HCT116 (cell line): ENCODE measurements at regions not wholly inside any gene's neighbourhood (a gene's known extent, or its start where the extent isn't known, plus 50 kb on each side); places are given as distances from the start of the nearest gene placed in this dataset.
"Not testable (repeated sequence)": the region's sequence is repeated elsewhere in the genome, so short reads cannot be mapped to it uniquely, and the experiment has no call there.

ENCODE experiments used
- ATAC-seq: fragments of 200-7000 bp; cut with Tn5 transposase; 2 replicates; pipeline ENCODE4 v1.9.1; 2020; ENCODE audit warnings: mild to moderate bottlenecking, moderate library complexity
- BruUV-seq: library from RNA; stranded (reverse); fragments of 400-500 nt; replicated peaks from 2 replicates; lab custom pipeline; 2021; lab: Mats Ljungman, UMichigan
- CTCF ChIA-PET: fragments of 300-600 bp; sonication (Branson Sonifier 250); formaldehyde crosslinking; loops from one replicate; lab custom pipeline; 2021; ENCODE audit warnings: antibody characterized with exemption; lab: Charles Lee
- POLR2A ChIA-PET: fragments of 300-600, 350-600 bp; sonication (Branson Sonifier 250); formaldehyde crosslinking; loops from one replicate; lab custom pipeline; 2021; ENCODE audit warnings: antibody characterized with exemption; lab: Charles Lee
- RAD21 ChIA-PET, 2 experiments: fragments of 300-600 bp; sonication (Branson Sonifier 250); formaldehyde crosslinking; loops; one replicate each; lab custom pipeline; 2023; ENCODE audit warnings: low total read pairs in 2 of 2; ENCODE audit not compliant: uncharacterized antibody in 2 of 2, unreplicated experiment in 2 of 2, low non-redundant PET in 1 of 2; lab: Charles Lee
- DNase-seq: peaks from one replicate; pipeline ENCODE4 v3.0.0-alpha.2; 2010; ENCODE audit warnings: low read depth, low spot score
- H2AFZ ChIP-seq: fragments of 200-600 bp; shearing (Covaris generic), sonication (generic); 2 replicates; pipeline ENCODE4 v1.6.1; 2017; ENCODE audit warnings: low read depth, mixed run types, mixed read lengths, antibody characterized with exemption, low read length; ENCODE audit not compliant: poor library complexity, severe bottlenecking
- H3K27ac ChIP-seq: 2 replicates; pipeline ENCODE4 v1.5.1; 2012; ENCODE audit warnings: low read depth, low read length
- H3K27me3 ChIP-seq: fragments of 200-600 bp; sonication (generic); 2 replicates; pipeline ENCODE4 v1.6.1; 2016; ENCODE audit warnings: mixed run types, low read length, mixed read lengths; ENCODE audit not compliant: insufficient read depth
- H3K36me3 ChIP-seq, 2 experiments: fragments of 200-500 bp in 1 of 2; fragments of 200-600 bp in 1 of 2; sonication (Bioruptor generic) in 1 of 2; sonication (generic) in 1 of 2; 2 replicates each; pipeline versions ENCODE4 v1.5.1 to v1.6.1; 2014 to 2016; ENCODE audit warnings: low read length in 2 of 2, inconsistent platforms in 1 of 2, mixed read lengths in 1 of 2, mixed run types in 1 of 2; ENCODE audit not compliant: insufficient read depth in 2 of 2, control insufficient read depth in 1 of 2
- H3K4me1 ChIP-seq, 2 experiments: fragments of 200-600 bp in 1 of 2; sonication (generic) in 1 of 2; 2 replicates each; pipeline versions ENCODE4 v1.5.1 to v1.6.1; 2012 to 2017; ENCODE audit warnings: low read length in 2 of 2, inconsistent platforms in 1 of 2, mild to moderate bottlenecking in 1 of 2, mixed read lengths in 1 of 2, mixed run types in 1 of 2, moderate library complexity in 1 of 2; ENCODE audit not compliant: insufficient read depth in 2 of 2, control insufficient read depth in 1 of 2
- H3K4me2 ChIP-seq: fragments of 200-600 bp; sonication (generic); 2 replicates; pipeline ENCODE4 v1.6.1; 2017; ENCODE audit warnings: mixed run types, low read length, mixed read lengths
- H3K4me3 ChIP-seq, 2 experiments: fragments of 200-600 bp in 1 of 2; sonication (generic) in 1 of 2; replicated peaks in 1 of 2; 2 replicates each; pipeline ENCODE4 v1.5.1; 2011 to 2016; ENCODE audit warnings: low read length in 2 of 2, control low read depth in 1 of 2, low read depth in 1 of 2, mild to moderate bottlenecking in 1 of 2, mixed read lengths in 1 of 2, mixed run types in 1 of 2
- H3K79me2 ChIP-seq: fragments of 200-600 bp; sonication (generic); 2 replicates; pipeline ENCODE4 v1.6.1; 2017; ENCODE audit warnings: mild to moderate bottlenecking, mixed run types, low read length, moderate library complexity, mixed read lengths; ENCODE audit not compliant: insufficient read depth
- H3K9ac ChIP-seq: fragments of 200-600 bp; sonication (generic); 2 replicates; pipeline ENCODE4 v1.6.1; 2016; ENCODE audit warnings: low read length, mixed read lengths
- H3K9me2 ChIP-seq: fragments of 200-600 bp; sonication (generic), shearing (Covaris generic); 2 replicates; pipeline ENCODE4 v1.6.1; 2017; ENCODE audit warnings: mixed run types, mild to moderate bottlenecking, moderate library complexity; ENCODE audit not compliant: insufficient read depth
- H3K9me3 ChIP-seq, 2 experiments: fragments of 200-500 bp in 1 of 2; fragments of 200-600 bp in 1 of 2; sonication (Bioruptor generic) in 1 of 2; sonication (generic) in 1 of 2; 2 replicates each; pipeline ENCODE4 v1.6.1; 2014 to 2017; ENCODE audit warnings: low read length in 2 of 2, mixed read lengths in 2 of 2, inconsistent platforms in 1 of 2, low read depth in 1 of 2, mild to moderate bottlenecking in 1 of 2, mixed run types in 1 of 2, moderate library complexity in 1 of 2; ENCODE audit not compliant: control insufficient read depth in 1 of 2, insufficient read depth in 1 of 2
- H4K20me1 ChIP-seq: fragments of 200-600 bp; sonication (generic), shearing (Covaris generic); 2 replicates; pipeline ENCODE4 v1.6.1; 2017; ENCODE audit warnings: mixed run types, mild to moderate bottlenecking, moderate library complexity; ENCODE audit not compliant: insufficient read depth
- EZH2phosphoT487 ChIP-seq: fragments of 200-600 bp; IDR thresholded peaks from 2 replicates; pipeline ENCODE4 v1.6.1; 2018; ENCODE audit warnings: antibody characterized with exemption, borderline replicate concordance
- JUND ChIP-seq: IDR thresholded peaks from 2 replicates; pipeline ENCODE4 v1.6.1; 2012
- RAD21 ChIP-seq: IDR thresholded peaks from 2 replicates; pipeline ENCODE4 v1.6.1; 2012; ENCODE audit warnings: low read depth, mild to moderate bottlenecking
- TCF7L2 ChIP-seq: IDR thresholded peaks from 2 replicates; pipeline ENCODE4 v1.7.0; 2011; ENCODE audit warnings: borderline replicate concordance, inconsistent platforms; ENCODE audit not compliant: insufficient read depth, insufficient read length; ENCODE audit errors: extremely low read depth
- intact Hi-C: fragments of 100-400 bp; cut with micrococcal nuclease; formaldehyde crosslinking; loops from 2 replicates; pipeline ENCODE4 v1.10.0; 2022

DNA sequence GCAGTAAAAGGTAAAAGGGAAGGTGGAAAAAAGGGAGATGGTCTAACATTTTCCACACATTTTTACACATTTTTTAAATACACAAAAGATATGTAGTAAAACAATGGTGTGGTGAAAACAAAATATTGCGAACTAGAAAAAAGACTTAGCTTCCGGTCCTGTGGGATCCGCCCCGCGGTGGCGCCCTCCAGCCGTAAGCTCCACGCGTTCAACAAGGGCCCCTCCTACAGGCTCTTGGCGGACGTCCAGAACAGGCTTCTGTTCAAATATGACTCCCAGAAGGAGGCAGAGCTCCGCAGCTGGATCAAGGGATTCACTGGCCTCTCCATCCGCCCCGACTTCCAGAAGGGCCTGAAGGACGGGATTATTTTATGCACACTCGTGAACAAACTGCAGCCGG is 134.1 kb upstream of the TEKT4 start:
- H3K4me2 ChIP-seq = peak overlapping the region; percentile 21; the same call in 1 of the 2 replicates
- H3K36me3 ChIP-seq, H3K4me1 ChIP-seq, H3K9me2 ChIP-seq, CTCF ChIA-PET, intact Hi-C loops, RAD21 ChIA-PET, H4K20me1 ChIP-seq, H3K27ac ChIP-seq, H3K4me3 ChIP-seq, POLR2A ChIA-PET, H3K9me3 ChIP-seq, BruUV-seq, H3K9ac ChIP-seq, H3K27me3 ChIP-seq, H3K79me2 ChIP-seq, H2AFZ ChIP-seq: not testable (repeated sequence)
- ATAC-seq (0 out of 2 replicates have a peak, but pooled peaks have one; percentile 49), DNase-seq (peak; percentile 29)
- peak; percentile 14; the same call in 1 of the 2 replicates for TF ChIP-seq RAD21

DNA sequence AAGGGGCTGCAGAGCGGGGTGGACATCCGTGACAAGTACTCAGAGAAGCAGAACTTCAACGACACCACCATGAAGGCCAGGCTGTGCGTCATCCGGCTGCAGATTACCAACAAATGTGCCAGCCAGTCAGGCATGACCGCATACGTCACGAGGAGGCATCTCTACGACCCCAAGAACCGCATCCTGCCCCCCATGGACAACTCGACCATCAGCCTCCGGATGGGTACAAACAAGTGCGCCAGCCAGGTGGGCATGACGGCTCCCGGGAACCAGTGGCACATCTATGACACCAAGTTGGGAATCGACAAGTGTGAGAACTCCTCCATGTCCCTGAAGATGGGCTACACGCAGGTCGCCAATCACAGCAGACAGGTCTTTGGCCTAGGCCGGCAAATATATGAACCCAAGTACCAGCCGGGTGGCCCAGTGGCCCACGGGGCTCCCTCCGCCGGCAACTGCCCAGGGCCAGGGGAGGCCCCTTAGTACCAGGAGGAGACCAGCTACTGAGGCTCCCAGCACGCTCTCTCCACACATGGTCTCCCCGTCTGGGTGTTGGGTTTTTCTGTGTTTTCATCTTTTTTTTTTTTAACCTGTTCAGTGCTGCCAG is 133.4 kb upstream of the TEKT4 start:
- H4K20me1 ChIP-seq, H3K4me2 ChIP-seq, H3K27ac ChIP-seq, POLR2A ChIA-PET, H3K79me2 ChIP-seq, RAD21 ChIA-PET, H3K4me1 ChIP-seq, ATAC-seq, H3K27me3 ChIP-seq, H3K9me3 ChIP-seq, CTCF ChIA-PET, H3K4me3 ChIP-seq, H3K36me3 ChIP-seq, H2AFZ ChIP-seq, H3K9me2 ChIP-seq, intact Hi-C loops, BruUV-seq, H3K9ac ChIP-seq, DNase-seq: not testable (repeated sequence)

DNA sequence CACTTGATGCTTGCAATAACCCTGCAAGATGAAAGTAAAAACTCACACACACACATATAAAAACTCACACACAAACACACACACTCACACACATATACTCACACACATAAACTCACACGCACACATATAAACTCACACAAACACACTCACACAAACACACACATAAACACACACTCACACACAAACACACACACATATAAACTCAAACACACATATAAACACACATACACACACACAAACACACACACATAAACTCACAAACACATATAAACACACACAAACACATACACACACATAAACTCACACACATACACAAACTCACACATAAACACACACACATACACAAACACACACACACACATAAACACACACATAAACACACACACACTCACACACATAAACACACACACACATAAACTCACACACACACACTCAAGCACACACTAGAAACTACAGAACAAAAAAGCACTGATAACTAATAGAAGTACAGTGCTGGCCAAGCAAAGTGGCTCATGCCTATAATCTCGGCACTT is 117.7 kb upstream of the TEKT4 start:
- TF ChIP-seq TCF7L2 = no peak
- no peak for TF ChIP-seq JUND
- no peak for TF ChIP-seq EZH2phosphoT487
- RAD21 ChIA-PET = no interaction called here
- Histone ChIP-seq H3K4me3 (no peak overlapping the region), H3K4me1 (no peaks in the 10 kb centered on the region), H2AFZ (no peak overlapping the region), H3K27me3 (peaks cover 27% of the 10 kb centered on the region), H3K79me2 (no peaks in the 10 kb centered on the region), H4K20me1 (no peaks in the 10 kb centered on the region), H3K27ac (no peak overlapping the region), H3K9ac (no peak overlapping the region), H3K9me3 (no peaks in the 10 kb centered on the region), H3K36me3 (no peaks in the 10 kb centered on the region), H3K9me2 (no peaks in the 10 kb centered on the region), H3K4me2 (no peak overlapping the region)
- BruUV-seq = no TSS peak
- intact Hi-C loops = no loop called here
- DNase-seq (no peak), ATAC-seq (no peak)
- CTCF ChIA-PET = no interaction called here
- POLR2A ChIA-PET = no interaction called here
